Astrocyte of the spinal cord (primary cell): ENCODE measurements at regions not wholly inside any gene's neighbourhood (a gene's known extent, or its start where the extent isn't known, plus 50 kb on each side); places are given as distances from the start of the nearest gene placed in this dataset.

Source experiments
- DNase-seq: peaks from one replicate; pipeline ENCODE4 v3.0.0; 2011; ENCODE audit warnings: low read depth, low spot score
- H3K4me3 ChIP-seq: 2 replicates; pipeline ENCODE4 v1.5.1; 2011; ENCODE audit warnings: low read depth, mild to moderate bottlenecking, low read length, moderate library complexity
- CTCF ChIP-seq: IDR thresholded peaks from 2 replicates; pipeline ENCODE4 v1.5.1; 2012; ENCODE audit warnings: low read depth, mild to moderate bottlenecking, low read length, inconsistent platforms
- in situ Hi-C: cut with HindIII; loops from 2 replicates; pipeline ENCODE4 v1.10.0; 2017; ENCODE audit warnings: low sequenced_read_pairs

DNA sequence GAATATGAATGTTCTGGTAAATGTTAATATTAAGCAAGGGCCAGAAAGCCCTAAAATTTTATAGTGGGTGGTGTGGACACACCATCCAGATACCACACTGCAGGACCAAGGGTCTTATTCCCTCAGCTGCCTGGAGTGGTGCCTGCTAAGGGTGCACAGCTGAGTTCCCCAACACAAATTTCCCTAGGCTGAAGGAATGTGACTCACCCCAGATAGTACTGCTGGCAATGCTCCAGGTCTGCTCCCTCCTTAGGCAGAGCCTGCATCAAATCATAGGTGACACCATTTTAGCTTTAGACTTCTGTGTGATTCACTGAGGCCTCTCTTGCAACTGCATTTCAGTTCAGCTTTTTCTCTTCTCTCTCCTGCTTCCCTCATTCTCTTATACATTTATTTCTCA, 321.1 kb downstream of the SATB2 start:
- no peak for TF ChIP-seq CTCF
- in situ Hi-C loops, result no loop called here
- DNase-seq, result peak; percentile 65
- no peak overlapping the region for H3K4me3 ChIP-seq

- in situ Hi-C loops, result no loop called here
- H3K4me3 ChIP-seq, result no peak overlapping the region
- DNase-seq, result peak; percentile 17
- no peak for TF ChIP-seq CTCF
These were observed 321.5 kb downstream of the SATB2 start for GRCh38 chr2:199136242-199136641.

- in situ Hi-C loops, result no loop called here
- TF ChIP-seq CTCF, result no peak
- DNase-seq, result no peak
- H3K4me3 ChIP-seq, result no peak overlapping the region
These were observed 325.9 kb downstream of the SATB2 start for GRCh38 chr2:199131876-199132275.

DNA sequence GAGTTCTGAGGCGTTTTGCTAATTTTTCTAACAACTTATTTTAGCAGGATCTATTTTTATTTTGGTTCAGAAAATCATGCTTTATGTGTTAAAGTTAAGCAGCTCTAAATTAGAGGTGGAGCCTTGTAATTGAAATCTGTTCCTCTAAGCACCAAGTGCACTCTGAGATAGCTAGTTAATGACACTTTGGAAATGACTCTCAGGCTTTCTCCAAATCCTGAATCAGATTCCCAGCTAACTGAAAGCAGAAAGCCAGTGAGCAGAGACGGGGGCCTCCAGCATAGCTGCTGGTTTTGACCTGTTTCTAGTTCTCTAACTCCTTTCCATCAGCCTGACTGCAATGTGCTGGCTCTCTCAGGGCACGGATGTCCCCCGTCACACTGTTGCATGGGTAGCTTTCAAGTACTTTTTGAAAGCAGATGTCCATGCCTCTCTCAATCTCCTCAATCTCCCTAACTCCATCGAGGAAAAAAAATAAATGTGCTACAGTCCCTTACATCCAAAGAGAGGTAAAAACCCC, 326.5 kb downstream of the SATB2 start:
- no peak overlapping the region for H3K4me3 ChIP-seq
- in situ Hi-C loops, result no loop called here
- no peak for DNase-seq
- TF ChIP-seq CTCF, result no peak

DNA sequence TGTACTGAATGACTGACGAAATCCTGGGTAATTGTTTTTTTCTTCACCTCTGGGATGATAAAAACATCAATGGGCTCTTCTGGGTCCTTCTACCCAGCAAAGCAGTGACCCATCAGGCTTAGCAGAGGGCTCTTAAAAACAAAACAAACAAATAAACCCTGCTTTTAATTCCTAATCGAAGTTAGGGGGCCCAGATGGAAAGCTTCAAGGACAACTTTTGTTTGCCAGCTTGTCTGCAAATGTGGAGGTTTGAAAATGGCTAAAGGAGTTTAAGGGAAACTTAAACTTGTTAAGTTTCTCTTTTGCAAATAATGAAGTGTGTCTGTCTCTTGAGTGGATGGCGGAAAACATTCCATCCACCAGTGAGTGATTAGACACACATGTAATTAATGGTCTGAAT, 327.2 kb downstream of the SATB2 start:
- DNase-seq, result no peak
- H3K4me3 ChIP-seq, result no peak overlapping the region
- TF ChIP-seq CTCF, result no peak
- in situ Hi-C loops, result no loop called here

DNA sequence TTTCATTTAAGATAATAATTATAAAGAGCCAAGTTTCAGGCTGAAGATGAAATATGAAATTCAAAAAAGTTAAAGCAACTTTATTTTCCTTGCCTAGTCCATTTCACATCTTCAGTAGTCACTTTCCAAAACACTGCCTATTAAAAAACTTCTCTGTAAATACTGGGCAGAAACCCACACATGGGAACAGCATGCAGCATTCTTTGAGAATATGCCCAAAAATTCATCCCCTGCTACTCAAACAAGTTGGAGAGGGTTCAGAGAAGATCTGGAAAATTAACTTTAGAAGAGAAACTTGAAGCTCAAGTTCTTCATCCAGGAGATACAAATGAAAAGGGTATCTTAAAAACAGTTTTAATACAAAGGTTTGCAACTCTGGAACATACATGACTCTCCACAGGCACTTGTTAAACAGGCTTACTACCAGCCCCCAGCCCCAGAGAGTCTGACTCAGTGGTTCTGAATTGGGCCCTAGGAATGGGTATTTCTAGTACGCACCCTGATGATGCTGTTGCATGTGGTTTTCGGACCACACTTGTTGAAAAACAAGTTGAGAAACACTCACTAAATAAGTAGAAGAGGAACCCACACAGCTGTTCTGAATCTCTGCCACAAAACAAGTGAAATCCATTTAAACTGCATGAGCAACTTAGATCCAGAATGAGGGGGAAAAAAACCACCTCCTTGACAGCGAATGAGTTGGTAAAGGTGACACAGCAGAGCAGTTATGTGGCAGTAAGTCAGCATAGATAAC, 329.1 kb downstream of the SATB2 start:
- DNase-seq, result no peak
- no peak overlapping the region for H3K4me3 ChIP-seq
- in situ Hi-C loops, result no loop called here
- TF ChIP-seq CTCF, result no peak

GRCh38 chr2:199119796-199120195, 337.9 kb downstream of the SATB2 start:
- in situ Hi-C loops, result no loop called here
- no peak for TF ChIP-seq CTCF
- H3K4me3 ChIP-seq, result no peak overlapping the region
- DNase-seq, result no peak
